ENCODE measurements at regions not wholly inside any gene's neighbourhood (a gene's known extent, or its start where the extent isn't known, plus 50 kb on each side); places are given as distances from the start of the nearest gene placed in this dataset.
"Not testable (repeated sequence)": the region's sequence is repeated elsewhere in the genome, so short reads cannot be mapped to it uniquely, and the experiment has no call there.

GRCh38 chr15:34653326-34653725 lies 69.9 kb upstream of the GOLGA8B start:
- TF ChIP-seq CTCF, POLR2A (IDR thresholded peaks at IDR 0.05): not testable (repeated sequence)

Measured in adrenal gland (tissue), 5 donors.